SK-N-SH treated with all-trans-retinoic acid at 6 μM for 48 hours (cell line): ENCODE measurements at regions not wholly inside any gene's neighbourhood (a gene's known extent, or its start where the extent isn't known, plus 50 kb on each side); places are given as distances from the start of the nearest gene placed in this dataset.

Experiments
- CREB5 ChIP-seq: fragments of 250-450 bp; sonication (Bioruptor Pico); IDR thresholded peaks from 2 replicates; pipeline ENCODE4 v1.5.1; 2020; ENCODE audit warnings: low read depth, mild to moderate bottlenecking, moderate library complexity
- CSRNP3 ChIP-seq: fragments of 250-450 bp; sonication (Bioruptor Pico); IDR thresholded peaks from 2 replicates; pipeline ENCODE4 v1.5.1; 2021; ENCODE audit warnings: mild to moderate bottlenecking, moderate library complexity
- PATZ1 ChIP-seq: fragments of 250-450 bp; sonication (Bioruptor Pico); IDR thresholded peaks from 2 replicates; pipeline ENCODE4 v1.8.0; 2020; ENCODE audit warnings: mild to moderate bottlenecking, moderate library complexity, borderline replicate concordance
- POU6F1 ChIP-seq: fragments of 250-450 bp; sonication (Bioruptor Pico); IDR thresholded peaks from 2 replicates; pipeline ENCODE4 v1.8.0; 2021; ENCODE audit warnings: low read depth, mild to moderate bottlenecking, moderate library complexity, borderline replicate concordance
- RARB ChIP-seq: fragments of 250-450 bp; sonication (Bioruptor Pico); IDR thresholded peaks from 2 replicates; pipeline ENCODE4 v1.8.0; 2021; ENCODE audit warnings: mild to moderate bottlenecking, moderate library complexity
- SNAI2 ChIP-seq: fragments of 250-450 bp; sonication (Bioruptor Pico); IDR thresholded peaks from 2 replicates; pipeline ENCODE4 v1.5.0; 2020; ENCODE audit warnings: mild to moderate bottlenecking, moderate library complexity

GRCh38 chr10:108629834-108630233 lies 1293.5 kb downstream of the XPNPEP1 start:
- no peak for TF ChIP-seq CSRNP3
- no peak for TF ChIP-seq CREB5
- TF ChIP-seq RARB (CRISPR knock-in tag): no peak
- TF ChIP-seq POU6F1 (CRISPR knock-in tag): no peak
- TF ChIP-seq SNAI2: no peak
- TF ChIP-seq PATZ1 (CRISPR knock-in tag): no peak
